ENCODE measurements at regions not wholly inside any gene's neighbourhood (a gene's known extent, or its start where the extent isn't known, plus 50 kb on each side); places are given as distances from the start of the nearest gene placed in this dataset.

GRCh38 chr4:104727643-104728042 is 232.9 kb upstream of the CXXC4 start:
- TF ChIP-seq EZH2 (IDR thresholded peaks at IDR 0.05; ENCODE audit: low read length, unreplicated experiment) (no peak), EZH2phosphoT487 (IDR thresholded peaks at IDR 0.05; ENCODE audit: borderline replicate concordance, low read length) (no peak)
- TF ChIP-seq, protein P1, sequence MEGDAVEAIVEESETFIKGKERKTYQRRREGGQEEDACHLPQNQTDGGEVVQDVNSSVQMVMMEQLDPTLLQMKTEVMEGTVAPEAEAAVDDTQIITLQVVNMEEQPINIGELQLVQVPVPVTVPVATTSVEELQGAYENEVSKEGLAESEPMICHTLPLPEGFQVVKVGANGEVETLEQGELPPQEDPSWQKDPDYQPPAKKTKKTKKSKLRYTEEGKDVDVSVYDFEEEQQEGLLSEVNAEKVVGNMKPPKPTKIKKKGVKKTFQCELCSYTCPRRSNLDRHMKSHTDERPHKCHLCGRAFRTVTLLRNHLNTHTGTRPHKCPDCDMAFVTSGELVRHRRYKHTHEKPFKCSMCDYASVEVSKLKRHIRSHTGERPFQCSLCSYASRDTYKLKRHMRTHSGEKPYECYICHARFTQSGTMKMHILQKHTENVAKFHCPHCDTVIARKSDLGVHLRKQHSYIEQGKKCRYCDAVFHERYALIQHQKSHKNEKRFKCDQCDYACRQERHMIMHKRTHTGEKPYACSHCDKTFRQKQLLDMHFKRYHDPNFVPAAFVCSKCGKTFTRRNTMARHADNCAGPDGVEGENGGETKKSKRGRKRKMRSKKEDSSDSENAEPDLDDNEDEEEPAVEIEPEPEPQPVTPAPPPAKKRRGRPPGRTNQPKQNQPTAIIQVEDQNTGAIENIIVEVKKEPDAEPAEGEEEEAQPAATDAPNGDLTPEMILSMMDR (conservative IDR thresholded peaks at IDR 0.05; ENCODE audit: low read depth, low read length) = no peak

All from PC-3 (cell line).